H9 (cell line): ENCODE measurements at regions not wholly inside any gene's neighbourhood (a gene's known extent, or its start where the extent isn't known, plus 50 kb on each side); places are given as distances from the start of the nearest gene placed in this dataset.

Experiments used
- DNase-seq: peaks from one replicate; pipeline ENCODE4 v3.0.0-alpha.2; 2017
- H2AFZ ChIP-seq: one replicate; pipeline ENCODE4 v1.6.1; 2013; ENCODE audit warnings: mild to moderate bottlenecking, low read length, control low read depth, moderate library complexity
- H2AK5ac ChIP-seq: 2 replicates; pipeline ENCODE4 v1.6.1; 2013; ENCODE audit warnings: low read length, control low read depth, mixed read lengths; ENCODE audit not compliant: insufficient read length
- H2BK120ac ChIP-seq: one replicate; pipeline ENCODE4 v1.6.1; 2013; ENCODE audit warnings: low read depth, mild to moderate bottlenecking, low read length, control low read depth, inconsistent platforms; ENCODE audit not compliant: poor library complexity, severe bottlenecking
- H2BK12ac ChIP-seq: 2 replicates; pipeline ENCODE4 v1.6.1; 2013; ENCODE audit warnings: low read length, control low read depth, mixed read lengths, low read depth; ENCODE audit not compliant: insufficient read length
- H2BK15ac ChIP-seq: 2 replicates; pipeline ENCODE4 v1.6.1; 2013; ENCODE audit warnings: low read depth, low read length, control low read depth
- H2BK20ac ChIP-seq: one replicate; pipeline ENCODE4 v1.6.1; 2013; ENCODE audit warnings: low read depth, mild to moderate bottlenecking, low read length, control low read depth, inconsistent platforms; ENCODE audit not compliant: poor library complexity, severe bottlenecking
- H2BK5ac ChIP-seq: 2 replicates; pipeline ENCODE4 v1.6.1; 2013; ENCODE audit warnings: low read length, control low read depth, mixed read lengths; ENCODE audit not compliant: insufficient read length
- H3K14ac ChIP-seq: 2 replicates; pipeline ENCODE4 v1.6.1; 2013; ENCODE audit warnings: low read length, control low read depth; ENCODE audit not compliant: insufficient read depth
- H3K18ac ChIP-seq: 2 replicates; pipeline ENCODE4 v1.6.1; 2013; ENCODE audit warnings: low read depth, mild to moderate bottlenecking, mixed read lengths, low read length, control low read depth; ENCODE audit not compliant: insufficient read length
- H3K23ac ChIP-seq: 2 replicates; pipeline ENCODE4 v1.6.1; 2013; ENCODE audit warnings: low read length, control low read depth, mixed read lengths, low read depth; ENCODE audit not compliant: insufficient read length
- H3K23me2 ChIP-seq: 2 replicates; pipeline ENCODE4 v1.6.1; 2013; ENCODE audit warnings: low read depth, mild to moderate bottlenecking, mixed read lengths, low read length, control low read depth; ENCODE audit not compliant: insufficient read length, poor library complexity, severe bottlenecking
- H3K27ac ChIP-seq: 2 replicates; pipeline ENCODE4 v1.5.1; 2013; ENCODE audit warnings: low read length, control low read depth, mixed read lengths, low read depth; ENCODE audit not compliant: insufficient read length
- H3K27me3 ChIP-seq: 2 replicates; pipeline ENCODE4 v1.6.1; 2013; ENCODE audit warnings: low read length, control low read depth, inconsistent platforms; ENCODE audit not compliant: insufficient read depth
- H3K4ac ChIP-seq: 2 replicates; pipeline ENCODE4 v1.6.1; 2013; ENCODE audit warnings: low read depth, mild to moderate bottlenecking, control low read depth, inconsistent platforms, low read length, moderate library complexity
- H3K4me1 ChIP-seq: 2 replicates; pipeline ENCODE4 v1.6.1; 2013; ENCODE audit warnings: low read length, control low read depth, inconsistent platforms; ENCODE audit not compliant: insufficient read depth
- H3K4me2 ChIP-seq: 2 replicates; pipeline ENCODE4 v1.6.1; 2013; ENCODE audit warnings: low read length, control low read depth, mixed read lengths; ENCODE audit not compliant: insufficient read length, insufficient read depth
- H3K56ac ChIP-seq: 2 replicates; pipeline ENCODE4 v1.6.1; 2013; ENCODE audit warnings: low read depth, mild to moderate bottlenecking, mixed read lengths, low read length, control low read depth; ENCODE audit not compliant: insufficient read length
- H3K79me1 ChIP-seq: 2 replicates; pipeline ENCODE4 v1.6.1; 2013; ENCODE audit warnings: low read depth, mild to moderate bottlenecking, moderate library complexity, low read length, control low read depth, inconsistent platforms; ENCODE audit not compliant: insufficient read depth, poor library complexity, severe bottlenecking
- H3K79me2 ChIP-seq: 2 replicates; pipeline ENCODE4 v1.6.1; 2013; ENCODE audit warnings: low read length, control low read depth, inconsistent platforms; ENCODE audit not compliant: insufficient read depth
- H3K9ac ChIP-seq: 2 replicates; pipeline ENCODE4 v1.6.1; 2013; ENCODE audit warnings: low read length, control low read depth, mixed read lengths; ENCODE audit not compliant: insufficient read length; ENCODE audit errors: extremely low read depth
- H3K9me3 ChIP-seq: one replicate; pipeline ENCODE4 v1.6.1; 2013; ENCODE audit warnings: low read depth, low read length, inconsistent platforms; ENCODE audit not compliant: control insufficient read depth
- H3T11ph ChIP-seq: one replicate; pipeline ENCODE4 v1.6.1; 2013; ENCODE audit warnings: mild to moderate bottlenecking, low read length, control low read depth, inconsistent platforms
- H4K20me1 ChIP-seq: one replicate; pipeline ENCODE4 v1.6.1; 2013; ENCODE audit not compliant: control insufficient read depth, insufficient read length, insufficient read depth
- H4K5ac ChIP-seq: 2 replicates; pipeline ENCODE4 v1.6.1; 2013; ENCODE audit warnings: low read depth, mild to moderate bottlenecking, mixed read lengths, low read length, control low read depth; ENCODE audit not compliant: insufficient read length
- H4K8ac ChIP-seq: replicated peaks from 2 replicates; pipeline ENCODE4 v1.6.1; 2013; ENCODE audit warnings: low read length, control low read depth, mixed read lengths, low read depth; ENCODE audit not compliant: insufficient read length
- H4K91ac ChIP-seq: 2 replicates; pipeline ENCODE4 v1.6.1; 2013; ENCODE audit warnings: low read depth, mild to moderate bottlenecking, moderate library complexity, mixed read lengths, low read length, control low read depth; ENCODE audit not compliant: insufficient read length
- H3K27ac Mint-ChIP-seq, 3 experiments: 2 replicates in 2 of 3; 3 replicates in 1 of 3; pipeline ENCODE4 v1.8.0; 2020 to 2021; ENCODE audit warnings: mixed read lengths in 3 of 3, mild to moderate bottlenecking in 1 of 3, moderate library complexity in 1 of 3
- H3K27me3 Mint-ChIP-seq: 2 replicates; pipeline ENCODE4 v1.8.0; 2021; ENCODE audit warnings: low read depth, mild to moderate bottlenecking, moderate library complexity, mixed read lengths
- H3K36me3 Mint-ChIP-seq, 3 experiments: 2 replicates in 2 of 3; 3 replicates in 1 of 3; pipeline ENCODE4 v1.8.0; 2020 to 2021; ENCODE audit warnings: low read depth in 3 of 3, mixed read lengths in 3 of 3; ENCODE audit not compliant: insufficient read depth in 1 of 3
- H3K4me1 Mint-ChIP-seq, 2 experiments: 2 replicates each; pipeline ENCODE4 v1.8.0; 2020; ENCODE audit warnings: mixed read lengths in 2 of 2
- H3K4me3 Mint-ChIP-seq, 2 experiments: 2 replicates in 1 of 2; 3 replicates in 1 of 2; pipeline ENCODE4 v1.8.0; 2020 to 2021; ENCODE audit warnings: mild to moderate bottlenecking in 2 of 2, mixed read lengths in 2 of 2, moderate library complexity in 1 of 2
- H3K9me3 Mint-ChIP-seq, 2 experiments: 2 replicates in 1 of 2; 3 replicates in 1 of 2; pipeline ENCODE4 v1.8.0; 2020; ENCODE audit warnings: mild to moderate bottlenecking in 2 of 2, mixed read lengths in 2 of 2, moderate library complexity in 1 of 2
- CTCF ChIP-seq: fragments of 200-600 bp; sonication (generic); conservative IDR thresholded peaks from 3 replicates; pipeline ENCODE4 v1.8.0; 2021; ENCODE audit warnings: antibody characterized with exemption, mild to moderate bottlenecking
- WGBS: extraction: QIAGEN DNeasy Blood & Tissue Kit; methylation state at CpG from one replicate; pipeline ENCODE4 v1.1.7; 2013; ENCODE audit warnings: missing lambda C conversion rate, low lambda C conversion rate, mixed read lengths; ENCODE audit not compliant: insufficient read length; ENCODE audit errors: extremely low coverage; 5-methylcytosine and 5-hydroxymethylcytosine counted together

- Histone ChIP-seq H2BK20ac (no peak overlapping the region), H3K23ac (no peak overlapping the region), H3K79me2 (no peaks in the 10 kb centered on the region), H3K4me2 (no peak overlapping the region), H3K9ac (no peak overlapping the region), H3K79me1 (no peaks in the 10 kb centered on the region), H2BK15ac (no peak overlapping the region), H4K91ac (no peak overlapping the region), H3K18ac (no peak overlapping the region), H3K56ac (no peak overlapping the region), H2AK5ac (no peak overlapping the region), H2BK12ac (no peak overlapping the region), H2AFZ (no peak overlapping the region), H3K27me3 (no peaks in the 10 kb centered on the region), H3K14ac (no peak overlapping the region), H2BK120ac (no peak overlapping the region), H4K5ac (no peak overlapping the region), H4K20me1 (no peaks in the 10 kb centered on the region), H4K8ac (no peak overlapping the region), H3K27ac (no peak overlapping the region), H3T11ph (no peak overlapping the region), H2BK5ac (no peak overlapping the region), H3K4me1 (no peaks in the 10 kb centered on the region), H3K9me3 (peaks cover 11% of the 10 kb centered on the region), H3K4ac (no peak overlapping the region), H3K23me2 (no peaks in the 10 kb centered on the region)
- DNase-seq, result no peak
- no peak for TF ChIP-seq CTCF
- Mint-ChIP-seq H3K9me3 (peaks cover 28% of the 10 kb centered on the region in 2 experiments), H3K36me3 (peaks cover 7 to 10% (median 9%) of the 10 kb centered on the region in 3 experiments; a peak in 2 of 7 replicates), H3K4me3 (no peak overlapping the region), H3K27ac (no peak overlapping the region), H3K4me1 (peaks cover 7 to 8% of the 10 kb centered on the region in 2 experiments; a peak in 3 of 4 replicates), H3K27me3 (no peaks in the 10 kb centered on the region)
- WGBS, result no CpG with 5 or more reads among the region's 3 CpGs
Observed at GRCh38 chr14:76682367-76682766, 78.9 kb upstream of the VASH1 start.
